Glutamatergic neuron (in vitro differentiated cells): ENCODE measurements at regions not wholly inside any gene's neighbourhood (a gene's known extent, or its start where the extent isn't known, plus 50 kb on each side); places are given as distances from the start of the nearest gene placed in this dataset.

ENCODE experiments used
- DNase-seq: peaks from one replicate; pipeline ENCODE4 v3.0.0; 2022
- H3K27ac Mint-ChIP-seq: one replicate; pipeline ENCODE4 v1.8.0; 2020; ENCODE audit warnings: mild to moderate bottlenecking, mixed read lengths, inconsistent platforms; ENCODE audit not compliant: unreplicated experiment
- H3K27me3 Mint-ChIP-seq: one replicate; pipeline ENCODE4 v1.8.0; 2020; ENCODE audit warnings: mild to moderate bottlenecking, moderate library complexity, mixed read lengths, inconsistent platforms; ENCODE audit not compliant: unreplicated experiment
- H3K36me3 Mint-ChIP-seq: one replicate; pipeline ENCODE4 v1.8.0; 2020; ENCODE audit warnings: mild to moderate bottlenecking, mixed read lengths, inconsistent platforms; ENCODE audit not compliant: unreplicated experiment
- H3K4me1 Mint-ChIP-seq: one replicate; pipeline ENCODE4 v1.8.0; 2020; ENCODE audit warnings: mild to moderate bottlenecking, low read depth, mixed read lengths, inconsistent platforms; ENCODE audit not compliant: unreplicated experiment
- H3K4me3 Mint-ChIP-seq: one replicate; pipeline ENCODE4 v1.8.0; 2020; ENCODE audit warnings: mild to moderate bottlenecking, mixed read lengths, inconsistent platforms; ENCODE audit not compliant: unreplicated experiment
- H3K9me3 Mint-ChIP-seq: one replicate; pipeline ENCODE4 v1.8.0; 2020; ENCODE audit warnings: mild to moderate bottlenecking, moderate library complexity, mixed read lengths, inconsistent platforms; ENCODE audit not compliant: unreplicated experiment
- TF ChIP-seq, protein P1 (sequence below): fragments of 200-600 bp; sonication (generic); IDR thresholded peaks from one replicate; pipeline ENCODE4 v1.5.0; 2021; ENCODE audit not compliant: partially characterized antibody, unreplicated experiment

DNA sequence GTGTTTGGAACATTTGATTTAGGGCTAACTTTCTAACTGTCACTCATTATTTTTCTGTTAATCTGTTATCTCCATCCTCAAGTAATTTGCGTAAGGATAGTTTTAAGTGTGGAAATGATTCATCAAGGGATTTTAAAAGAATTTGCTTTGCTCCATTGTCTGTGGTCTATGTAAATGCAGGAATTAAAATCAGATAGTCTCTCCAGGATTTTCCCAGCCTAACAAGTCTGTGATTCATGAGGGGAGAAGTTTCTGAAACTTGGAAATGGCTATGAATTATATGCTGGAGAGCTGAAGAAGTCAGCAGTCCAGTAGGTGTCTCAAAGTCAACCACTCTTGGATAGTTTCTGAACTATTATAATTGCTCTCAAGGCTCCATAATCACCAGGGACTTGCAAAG is 264.5 kb downstream of the MRPL39 start:
- Mint-ChIP-seq H3K9me3 (no peaks in the 10 kb centered on the region), H3K27me3 (no peaks in the 10 kb centered on the region), H3K4me1 (no peaks in the 10 kb centered on the region), H3K27ac (no peak overlapping the region), H3K4me3 (no peak overlapping the region), H3K36me3 (no peaks in the 10 kb centered on the region)
- DNase-seq = no peak
- TF ChIP-seq, protein P1, sequence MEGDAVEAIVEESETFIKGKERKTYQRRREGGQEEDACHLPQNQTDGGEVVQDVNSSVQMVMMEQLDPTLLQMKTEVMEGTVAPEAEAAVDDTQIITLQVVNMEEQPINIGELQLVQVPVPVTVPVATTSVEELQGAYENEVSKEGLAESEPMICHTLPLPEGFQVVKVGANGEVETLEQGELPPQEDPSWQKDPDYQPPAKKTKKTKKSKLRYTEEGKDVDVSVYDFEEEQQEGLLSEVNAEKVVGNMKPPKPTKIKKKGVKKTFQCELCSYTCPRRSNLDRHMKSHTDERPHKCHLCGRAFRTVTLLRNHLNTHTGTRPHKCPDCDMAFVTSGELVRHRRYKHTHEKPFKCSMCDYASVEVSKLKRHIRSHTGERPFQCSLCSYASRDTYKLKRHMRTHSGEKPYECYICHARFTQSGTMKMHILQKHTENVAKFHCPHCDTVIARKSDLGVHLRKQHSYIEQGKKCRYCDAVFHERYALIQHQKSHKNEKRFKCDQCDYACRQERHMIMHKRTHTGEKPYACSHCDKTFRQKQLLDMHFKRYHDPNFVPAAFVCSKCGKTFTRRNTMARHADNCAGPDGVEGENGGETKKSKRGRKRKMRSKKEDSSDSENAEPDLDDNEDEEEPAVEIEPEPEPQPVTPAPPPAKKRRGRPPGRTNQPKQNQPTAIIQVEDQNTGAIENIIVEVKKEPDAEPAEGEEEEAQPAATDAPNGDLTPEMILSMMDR = no peak

DNA sequence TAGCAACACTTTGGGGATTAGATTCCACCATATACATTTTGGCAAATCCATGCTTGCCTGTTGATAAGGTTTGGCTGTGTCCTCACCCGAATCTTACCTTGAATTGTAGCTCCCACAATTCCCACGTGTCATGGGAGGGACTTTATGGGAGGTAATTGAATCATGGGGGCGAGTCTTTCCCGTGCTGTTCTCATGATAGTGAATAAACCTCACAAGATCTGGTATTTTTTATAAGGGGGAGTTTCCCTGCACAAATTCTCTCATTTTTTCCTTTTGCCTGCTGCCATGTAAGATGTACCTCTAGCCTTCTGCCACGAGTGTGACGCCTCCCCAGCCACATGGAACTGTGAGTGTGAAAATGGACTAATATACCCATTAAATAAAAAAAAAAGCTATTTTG is 265.3 kb downstream of the MRPL39 start:
- TF ChIP-seq, protein P1 = no peak
- no peak for DNase-seq
- Mint-ChIP-seq H3K9me3 (no peaks in the 10 kb centered on the region), H3K27me3 (no peaks in the 10 kb centered on the region), H3K4me1 (no peaks in the 10 kb centered on the region), H3K36me3 (no peaks in the 10 kb centered on the region), H3K27ac (no peak overlapping the region), H3K4me3 (no peak overlapping the region)

DNA sequence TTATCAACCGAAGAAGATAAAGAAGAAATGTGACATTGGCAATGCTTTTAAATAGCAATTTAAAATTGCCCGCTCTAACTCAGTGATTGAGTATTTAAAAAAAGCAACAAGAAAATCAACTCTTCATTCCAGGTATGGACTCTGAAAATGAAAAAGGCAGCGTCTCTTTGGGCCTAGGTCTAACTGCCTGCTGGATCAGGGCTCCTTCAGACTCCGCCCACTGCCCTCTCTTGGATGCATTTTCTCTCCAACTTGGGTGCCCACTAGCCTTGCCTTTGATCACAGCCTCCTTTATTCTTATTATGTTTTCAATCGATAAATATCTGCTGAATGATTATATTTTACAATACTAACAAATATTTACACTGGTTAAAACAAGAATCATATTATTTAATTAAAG is 268.9 kb downstream of the MRPL39 start:
- H3K27ac Mint-ChIP-seq = no peak overlapping the region

DNA sequence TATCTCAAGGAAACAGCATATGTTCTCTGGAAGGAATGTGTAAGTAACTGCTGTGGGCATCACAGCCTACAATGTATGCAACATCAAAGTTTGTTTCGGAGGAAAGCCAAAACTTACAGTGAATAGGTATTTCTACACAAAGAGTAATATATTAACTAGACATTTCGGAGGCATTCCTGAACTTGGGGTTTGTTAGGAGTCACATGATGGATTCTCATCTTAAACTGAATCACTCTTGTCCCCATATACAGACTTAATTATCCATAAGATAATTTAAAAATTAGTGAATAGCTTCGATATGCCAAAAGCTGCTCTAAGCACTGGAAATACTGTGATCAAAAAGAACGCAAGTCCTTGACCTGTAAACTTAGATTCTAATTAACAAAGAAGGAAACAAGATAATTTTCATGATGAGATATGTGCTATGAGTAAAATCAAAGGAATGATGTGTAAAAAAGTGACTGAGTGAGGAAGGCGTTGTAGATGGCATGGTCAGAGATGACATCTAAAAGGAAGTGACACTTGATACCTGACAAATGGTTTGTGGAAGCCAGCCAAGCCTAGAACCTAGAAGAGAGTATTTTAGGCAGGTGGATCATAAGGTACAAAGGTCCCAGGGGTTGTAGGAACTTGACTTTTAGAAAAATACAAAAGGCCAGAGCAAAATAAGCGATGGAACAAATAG is 273.1 kb downstream of the MRPL39 start:
- DNase-seq = no peak
- Mint-ChIP-seq H3K4me3 (no peak overlapping the region), H3K27me3 (no peaks in the 10 kb centered on the region), H3K27ac (no peak overlapping the region), H3K4me1 (peaks cover 2% of the 10 kb centered on the region), H3K9me3 (no peaks in the 10 kb centered on the region), H3K36me3 (no peaks in the 10 kb centered on the region)
- TF ChIP-seq, protein P1 = no peak

More for the DNA sequence above, 268.9 kb downstream of the MRPL39 start:
- Mint-ChIP-seq H3K36me3 (no peaks in the 10 kb centered on the region), H3K9me3 (no peaks in the 10 kb centered on the region), H3K27me3 (no peaks in the 10 kb centered on the region), H3K4me3 (no peak overlapping the region), H3K4me1 (no peaks in the 10 kb centered on the region)
- TF ChIP-seq, protein P1 = no peak
- DNase-seq = no peak

DNA sequence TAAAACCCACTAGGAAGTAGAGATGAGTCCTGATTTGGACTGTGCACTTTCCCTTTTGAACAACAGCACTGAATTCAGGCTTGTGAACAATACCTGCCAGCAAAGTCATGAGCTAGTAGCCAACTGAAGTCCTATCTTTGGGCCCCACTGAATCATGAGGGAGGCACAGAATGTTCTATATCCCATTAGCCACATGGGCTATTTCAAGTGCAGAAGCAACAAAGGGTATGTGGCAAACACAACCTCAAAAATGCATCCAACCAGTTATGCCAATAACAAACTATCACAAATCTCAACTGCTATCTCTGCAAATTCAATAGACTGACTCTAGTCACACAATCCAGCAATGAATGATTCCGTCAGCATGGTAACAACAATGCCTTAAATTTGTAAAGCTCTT is 276.0 kb downstream of the MRPL39 start:
- TF ChIP-seq, protein P1 = no peak
- Mint-ChIP-seq H3K36me3 (no peaks in the 10 kb centered on the region), H3K9me3 (no peaks in the 10 kb centered on the region), H3K27ac (no peak overlapping the region), H3K4me1 (peaks cover 5% of the 10 kb centered on the region), H3K4me3 (no peak overlapping the region), H3K27me3 (no peaks in the 10 kb centered on the region)
- DNase-seq = no peak
